ENCODE measurements at regions not wholly inside any gene's neighbourhood (a gene's known extent, or its start where the extent isn't known, plus 50 kb on each side); places are given as distances from the start of the nearest gene placed in this dataset.
"Not testable (repeated sequence)": the region's sequence is repeated elsewhere in the genome, so short reads cannot be mapped to it uniquely, and the experiment has no call there.

GRCh38 chr18:79579807-79580497 is 99.7 kb upstream of the CTDP1 start:
- DNase-seq = no peak

- DNase-seq = no peak
Measured at GRCh38 chr18:79580498-79581171, 99.0 kb upstream of the CTDP1 start.

- DNase-seq = no peak
Measured at GRCh38 chr18:79581406-79581805, 98.2 kb upstream of the CTDP1 start.

- DNase-seq = no peak
Measured at GRCh38 chr18:79581911-79582310, 97.7 kb upstream of the CTDP1 start.

- no peak for DNase-seq
Measured at GRCh38 chr18:79582978-79583377, 96.6 kb upstream of the CTDP1 start.

- no peak for DNase-seq
Measured at GRCh38 chr18:79583426-79583825, 96.2 kb upstream of the CTDP1 start.

- no peak for DNase-seq
Measured at GRCh38 chr18:79583984-79584401, 95.6 kb upstream of the CTDP1 start.

- no peak for DNase-seq
Measured at GRCh38 chr18:79584491-79585394, 94.9 kb upstream of the CTDP1 start.

GRCh38 chr18:79585395-79586370 is 93.9 kb upstream of the CTDP1 start:
- DNase-seq = no peak

GRCh38 chr18:79586436-79587225 is 93.0 kb upstream of the CTDP1 start:
- no peak for DNase-seq

GRCh38 chr18:79587226-79587741 is 92.3 kb upstream of the CTDP1 start:
- DNase-seq = no peak

- no peak for DNase-seq
Measured at GRCh38 chr18:79587779-79588635, 91.6 kb upstream of the CTDP1 start.

GRCh38 chr18:79588636-79589481 is 90.7 kb upstream of the CTDP1 start:
- DNase-seq = peak; percentile 77

GRCh38 chr18:79589601-79590091 is 90.0 kb upstream of the CTDP1 start:
- no peak for DNase-seq

- DNase-seq = peak; percentile 71
Measured at GRCh38 chr18:79590191-79591031, 89.2 kb upstream of the CTDP1 start.

- DNase-seq = no peak
Measured at GRCh38 chr18:79591032-79591308, 88.6 kb upstream of the CTDP1 start.

GRCh38 chr18:79592684-79593083 is 86.9 kb upstream of the CTDP1 start:
- DNase-seq = not testable (repeated sequence)

- no peak for DNase-seq
Measured at GRCh38 chr18:79595876-79596374, 83.7 kb upstream of the CTDP1 start.
